ENCODE measurements at regions not wholly inside any gene's neighbourhood (a gene's known extent, or its start where the extent isn't known, plus 50 kb on each side); places are given as distances from the start of the nearest gene placed in this dataset.

- Histone ChIP-seq H3K36me3 (ENCODE audit: insufficient read depth in 1 of 2, low read depth in 1 of 2) (no peaks in the 10 kb centered on the region), H3K27ac (no peak overlapping the region), H3K4me3 (no peak overlapping the region), H3K27me3 (ENCODE audit: insufficient read depth in 3 of 3, low read length in 2 of 3) (no peaks in the 10 kb centered on the region), H3K4me1 (no peaks in the 10 kb centered on the region), H3K9me3 (no peaks in the 10 kb centered on the region)
- no peak for TF ChIP-seq CTCF (IDR thresholded peaks at IDR 0.05)
- intact Hi-C loops (cut with DNase I), result no loop called here
- ATAC-seq (no peak), DNase-seq (no peak)
- 71 to 79% (median 78%) methylated on average over 5 of the region's 5 CpGs for WGBS, 3 donors
Measured at GRCh38 chr16:72722552-72722951, 325.4 kb downstream of the ZFHX3 start.

DNA sequence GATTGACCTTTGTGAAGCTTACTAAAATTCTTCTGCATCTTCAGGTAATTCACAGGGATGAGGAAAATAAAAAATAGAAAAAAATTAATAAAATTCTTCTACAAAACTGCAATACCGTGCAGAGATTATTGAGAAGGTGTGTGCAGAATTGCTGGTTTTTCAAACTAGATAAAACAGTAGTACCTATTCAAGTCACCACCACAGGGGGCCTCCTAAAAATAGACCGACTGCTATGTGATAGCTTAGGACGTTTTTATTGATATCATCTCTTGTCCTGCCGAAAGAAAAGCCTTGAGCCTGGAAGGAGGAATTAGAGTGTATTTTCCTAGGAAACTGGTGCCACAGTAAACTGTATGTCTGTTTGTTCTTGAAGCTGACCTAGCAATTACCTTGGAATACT, 325.9 kb downstream of the ZFHX3 start:
- H3K4me1 ChIP-seq, result no peaks in the 10 kb centered on the region
- ATAC-seq (no peak), DNase-seq (no peak)
- no peak overlapping the region for H3K27ac ChIP-seq
- no peak overlapping the region for H3K4me3 ChIP-seq
- H3K36me3 ChIP-seq (ENCODE audit: insufficient read depth in 1 of 2, low read depth in 1 of 2), result no peaks in the 10 kb centered on the region
- intact Hi-C loops (cut with DNase I), result no loop called here
- no peaks in the 10 kb centered on the region for H3K9me3 ChIP-seq
- TF ChIP-seq CTCF (IDR thresholded peaks at IDR 0.05), result no peak
- no peaks in the 10 kb centered on the region for H3K27me3 ChIP-seq (ENCODE audit: insufficient read depth in 3 of 3, low read length in 2 of 3)
- 44 to 57% (median 54%) methylated on average over 4 of the region's 4 CpGs for WGBS, 3 donors

GRCh38 chr16:72715267-72715666, 332.7 kb downstream of the ZFHX3 start:
- TF ChIP-seq CTCF (IDR thresholded peaks at IDR 0.05), result no peak
- Histone ChIP-seq H3K27ac (no peak overlapping the region), H3K27me3 (ENCODE audit: insufficient read depth in 3 of 3, low read length in 2 of 3) (no peaks in the 10 kb centered on the region), H3K9me3 (peaks cover 17% of the 10 kb centered on the region), H3K36me3 (ENCODE audit: insufficient read depth in 1 of 2, low read depth in 1 of 2) (no peaks in the 10 kb centered on the region), H3K4me3 (no peak overlapping the region), H3K4me1 (no peaks in the 10 kb centered on the region)
- WGBS, 3 donors, result 93 to 94% (median 94%) methylated on average over 1 of the region's 1 CpG
- intact Hi-C loops (cut with DNase I), result no loop called here
- DNase-seq, result no peak
- ATAC-seq, result no peak

GRCh38 chr16:72711823-72712222, 336.1 kb downstream of the ZFHX3 start:
- Histone ChIP-seq H3K9me3 (peaks cover 17% of the 10 kb centered on the region), H3K36me3 (ENCODE audit: insufficient read depth in 1 of 2, low read depth in 1 of 2) (no peaks in the 10 kb centered on the region), H3K27me3 (ENCODE audit: insufficient read depth in 3 of 3, low read length in 2 of 3) (no peaks in the 10 kb centered on the region), H3K4me3 (no peak overlapping the region), H3K27ac (no peak overlapping the region), H3K4me1 (no peaks in the 10 kb centered on the region)
- intact Hi-C loops (cut with DNase I), result no loop called here
- TF ChIP-seq CTCF (IDR thresholded peaks at IDR 0.05), result no peak
- DNase-seq (no peak), ATAC-seq (no peak)
- 98 to 100% (median 100%) methylated on average over 1 of the region's 1 CpG for WGBS, 3 donors

- no peak overlapping the region for H3K27ac ChIP-seq
- no peaks in the 10 kb centered on the region for H3K9me3 ChIP-seq
- ATAC-seq (no peak), DNase-seq (no peak)
- H3K27me3 ChIP-seq (ENCODE audit: insufficient read depth in 3 of 3, low read length in 2 of 3), result no peaks in the 10 kb centered on the region
- H3K36me3 ChIP-seq (ENCODE audit: insufficient read depth in 1 of 2, low read depth in 1 of 2), result no peaks in the 10 kb centered on the region
- no peaks in the 10 kb centered on the region for H3K4me1 ChIP-seq
- WGBS, 3 donors, result 51 to 63% (median 53%) methylated on average over 5 of the region's 5 CpGs
- intact Hi-C loops (cut with DNase I), result no loop called here
- H3K4me3 ChIP-seq, result no peak overlapping the region
- TF ChIP-seq CTCF (IDR thresholded peaks at IDR 0.05), result no peak
Measured at GRCh38 chr16:72705801-72706200, 342.1 kb downstream of the ZFHX3 start.
